Subcutaneous abdominal adipose tissue (tissue), 5 donors: ENCODE measurements at regions not wholly inside any gene's neighbourhood (a gene's known extent, or its start where the extent isn't known, plus 50 kb on each side); places are given as distances from the start of the nearest gene placed in this dataset.

ENCODE experiments used
- H3K27ac ChIP-seq: one replicate; pipeline ENCODE4 v1.7.0; 2013; ENCODE audit warnings: low read depth, mild to moderate bottlenecking, inconsistent platforms, low read length, moderate library complexity
- H3K27me3 ChIP-seq, 5 donors: one replicate each; pipeline ENCODE4 v1.7.0; 2013; ENCODE audit warnings: low read length in 5 of 5, inconsistent platforms in 1 of 5; ENCODE audit not compliant: control insufficient read depth in 5 of 5, insufficient read depth in 4 of 5
- H3K36me3 ChIP-seq, 5 donors: one replicate each; pipeline ENCODE4 v1.7.0; 2013; ENCODE audit warnings: low read length in 5 of 5; ENCODE audit not compliant: control insufficient read depth in 5 of 5, insufficient read depth in 5 of 5
- H3K4me1 ChIP-seq, 5 donors: one replicate each; pipeline ENCODE4 v1.7.0; 2013; ENCODE audit warnings: low read length in 5 of 5, mild to moderate bottlenecking in 3 of 5, moderate library complexity in 1 of 5; ENCODE audit not compliant: control insufficient read depth in 5 of 5, insufficient read depth in 5 of 5
- H3K4me3 ChIP-seq, 5 donors: one replicate each; pipeline ENCODE4 v1.7.0; 2013; ENCODE audit warnings: low read length in 5 of 5, low read depth in 1 of 5
- H3K9ac ChIP-seq, 5 donors: one replicate each; pipeline ENCODE4 v1.7.0; 2013; ENCODE audit warnings: low read length in 5 of 5, mild to moderate bottlenecking in 4 of 5, moderate library complexity in 3 of 5
- H3K9me3 ChIP-seq, 5 donors: one replicate each; pipeline ENCODE4 v1.7.0; 2013; ENCODE audit warnings: low read length in 5 of 5; ENCODE audit not compliant: control insufficient read depth in 5 of 5
- donor health status: healthy.
- donor health status: healthy.
- donor health status: healthy.
- donor health status: healthy.
- donor health status: healthy.

DNA sequence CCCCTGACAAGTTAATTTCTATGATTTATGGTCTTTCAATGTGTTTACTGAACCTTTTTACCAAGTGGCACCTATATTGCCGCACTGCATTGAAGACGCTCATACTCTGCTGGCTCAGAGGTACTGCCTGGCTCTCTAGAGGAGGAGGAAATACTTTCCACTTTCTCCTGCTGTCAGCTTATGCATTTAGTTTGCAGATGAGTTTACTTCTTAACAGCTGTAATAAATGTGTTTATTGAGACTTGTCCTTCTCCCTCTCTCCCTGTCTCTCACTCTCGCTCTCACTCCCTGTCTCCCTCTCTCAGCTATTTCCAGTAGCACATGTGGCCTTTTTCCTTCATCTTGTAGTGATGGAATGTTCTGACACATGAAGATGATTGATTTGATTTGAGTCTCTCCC is 60.3 kb upstream of the SPATA13 start:
- H3K27ac ChIP-seq, result no peak overlapping the region
- peaks cover 0 to 4% (median 0%) of the 10 kb centered on the region in 5 donors for H3K27me3 ChIP-seq
- H3K36me3 ChIP-seq, result no peaks in the 10 kb centered on the region
- no peak overlapping the region for H3K4me3 ChIP-seq
- H3K9me3 ChIP-seq, result no peaks in the 10 kb centered on the region
- no peak overlapping the region for H3K9ac ChIP-seq
- H3K4me1 ChIP-seq, result no peaks in the 10 kb centered on the region

DNA sequence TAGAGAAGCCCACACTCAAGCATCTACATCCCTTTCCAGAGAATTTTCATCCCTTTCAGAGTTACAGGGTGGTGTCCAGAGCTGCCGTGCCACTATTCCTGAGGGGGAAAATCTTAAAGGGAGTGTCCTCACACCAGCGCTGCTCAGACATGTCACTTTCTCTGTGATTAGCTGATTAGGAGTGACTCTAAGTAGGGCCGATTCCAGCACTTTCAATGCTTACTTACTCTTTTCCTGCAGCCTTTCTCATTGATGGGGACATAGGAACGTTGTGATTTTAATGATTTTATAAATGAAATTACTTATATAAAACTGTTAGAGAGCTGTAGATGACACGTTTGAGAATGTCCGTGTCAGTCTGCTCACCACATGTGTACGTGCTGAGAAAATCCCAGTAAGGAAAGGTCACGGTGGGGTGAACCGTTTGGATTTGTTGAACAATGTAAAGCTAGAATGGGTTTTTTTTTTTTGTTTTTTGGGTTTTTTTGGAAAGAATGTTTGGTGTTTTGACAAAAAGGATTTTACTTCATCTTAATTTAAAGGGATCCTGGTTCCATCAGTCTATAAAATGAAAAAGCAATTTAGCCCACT is 56.6 kb upstream of the SPATA13 start:
- H3K27me3 ChIP-seq, result peaks cover 0 to 4% (median 0%) of the 10 kb centered on the region in 5 donors
- no peaks in the 10 kb centered on the region for H3K9me3 ChIP-seq
- H3K4me3 ChIP-seq, result no peak overlapping the region
- no peak overlapping the region for H3K27ac ChIP-seq
- H3K9ac ChIP-seq, result no peak overlapping the region
- H3K4me1 ChIP-seq, result no peaks in the 10 kb centered on the region
- H3K36me3 ChIP-seq, result no peaks in the 10 kb centered on the region

DNA sequence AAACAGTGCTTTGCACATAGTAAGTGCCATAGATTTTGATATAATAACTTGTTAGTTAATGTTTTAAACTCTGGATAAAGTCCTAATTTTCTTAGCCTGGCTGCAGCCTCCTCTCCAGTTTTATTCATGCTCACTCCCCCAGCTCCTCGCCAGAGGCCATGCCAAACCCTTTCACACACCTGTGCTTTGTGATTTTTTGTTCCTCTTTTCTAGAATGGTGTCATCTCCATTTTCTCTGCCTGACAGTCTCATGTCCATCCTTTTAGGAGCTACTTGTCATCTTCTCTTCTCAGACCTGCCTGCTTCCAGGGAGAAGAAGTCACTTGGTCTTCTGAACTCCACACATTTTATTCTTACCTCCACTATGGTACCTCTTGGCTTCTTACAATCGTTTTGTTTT is 55.8 kb upstream of the SPATA13 start:
- Histone ChIP-seq H3K9ac (no peak overlapping the region), H3K4me1 (no peaks in the 10 kb centered on the region), H3K9me3 (no peaks in the 10 kb centered on the region), H3K27ac (no peak overlapping the region), H3K36me3 (no peaks in the 10 kb centered on the region), H3K27me3 (peaks cover 0 to 4% (median 0%) of the 10 kb centered on the region in 5 donors), H3K4me3 (no peak overlapping the region)

DNA sequence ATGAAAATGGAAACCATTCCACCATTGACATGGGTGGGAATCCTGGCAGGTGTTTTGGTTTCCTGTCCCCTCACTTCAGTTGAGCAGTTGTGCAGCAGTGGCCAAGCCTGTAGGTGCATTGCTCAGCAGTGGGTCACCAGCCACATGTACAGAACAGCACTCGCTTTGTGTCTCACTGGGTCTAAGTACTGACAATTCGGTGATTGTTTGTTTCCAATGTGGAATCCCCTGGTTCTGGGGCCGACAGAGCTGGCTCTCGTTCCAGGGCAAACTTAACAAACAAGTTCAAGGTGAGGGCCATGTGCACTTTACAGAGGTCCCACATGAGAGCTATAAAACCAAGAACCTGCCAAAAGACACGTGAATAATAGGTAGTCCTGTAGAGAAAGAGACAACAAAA is 54.1 kb upstream of the SPATA13 start:
- Histone ChIP-seq H3K27me3 (peaks cover 0 to 4% (median 0%) of the 10 kb centered on the region in 5 donors), H3K9me3 (no peaks in the 10 kb centered on the region), H3K9ac (no peak overlapping the region), H3K4me1 (no peaks in the 10 kb centered on the region), H3K27ac (no peak overlapping the region), H3K36me3 (no peaks in the 10 kb centered on the region), H3K4me3 (no peak overlapping the region)

DNA sequence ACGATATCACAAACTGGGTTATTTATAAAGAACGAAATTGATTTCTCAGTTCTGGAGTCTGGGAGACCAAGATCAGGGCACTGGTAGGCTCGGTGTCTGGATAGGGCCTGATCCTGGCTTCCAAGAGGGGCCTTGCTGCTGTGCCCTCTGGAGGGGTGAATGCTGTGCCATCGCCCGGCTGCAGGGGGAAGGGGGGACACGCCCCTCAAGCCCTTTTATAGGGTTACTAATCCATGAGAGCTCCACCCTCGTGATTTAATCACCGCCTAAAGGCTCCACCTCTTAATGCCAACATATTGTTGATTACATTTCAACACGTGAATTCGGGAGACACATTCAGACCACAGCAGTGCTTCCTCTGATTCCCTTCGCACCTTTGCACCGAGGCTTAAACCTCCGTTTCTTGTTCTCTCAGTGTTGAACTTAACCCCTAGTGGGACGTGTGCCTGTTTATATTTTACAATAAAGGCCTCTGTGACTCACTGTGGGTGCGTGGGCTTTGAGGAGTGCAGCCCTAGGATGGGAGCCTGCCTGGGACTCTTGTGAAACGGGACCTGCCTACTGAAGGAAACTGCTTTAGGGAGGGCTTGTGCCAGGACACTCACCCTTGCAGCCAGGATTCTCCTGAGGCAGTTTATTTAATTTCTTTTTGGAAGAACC is 52.4 kb upstream of the SPATA13 start:
- no peak overlapping the region for H3K4me3 ChIP-seq
- no peaks in the 10 kb centered on the region for H3K4me1 ChIP-seq
- peaks cover 0 to 4% (median 0%) of the 10 kb centered on the region in 5 donors for H3K27me3 ChIP-seq
- H3K27ac ChIP-seq, result no peak overlapping the region
- no peaks in the 10 kb centered on the region for H3K36me3 ChIP-seq
- no peak overlapping the region for H3K9ac ChIP-seq
- H3K9me3 ChIP-seq, result no peaks in the 10 kb centered on the region

DNA sequence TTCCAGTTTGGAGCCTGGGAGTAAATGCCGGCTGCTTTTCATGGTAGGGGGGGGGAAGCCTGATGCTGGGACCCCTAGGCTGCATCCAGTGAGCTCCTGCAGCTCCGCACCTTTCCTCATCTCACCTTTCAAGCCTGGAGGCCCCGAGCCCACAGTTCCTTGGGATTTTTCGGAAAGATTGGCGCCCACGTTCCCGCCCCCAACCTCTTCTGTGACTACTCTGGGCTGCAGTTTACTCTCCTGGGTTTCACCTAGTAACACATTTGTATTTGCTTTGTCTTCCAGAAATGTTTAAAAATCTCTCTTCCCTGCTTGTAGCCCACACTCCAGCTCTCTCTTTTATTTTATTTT is 51.9 kb upstream of the SPATA13 start:
- no peaks in the 10 kb centered on the region for H3K9me3 ChIP-seq
- peaks cover 0 to 3% (median 0%) of the 10 kb centered on the region in 5 donors for H3K27me3 ChIP-seq
- H3K9ac ChIP-seq, result no peak overlapping the region
- no peaks in the 10 kb centered on the region for H3K36me3 ChIP-seq
- H3K4me3 ChIP-seq, result no peak overlapping the region
- no peak overlapping the region for H3K27ac ChIP-seq
- H3K4me1 ChIP-seq, result no peaks in the 10 kb centered on the region

DNA sequence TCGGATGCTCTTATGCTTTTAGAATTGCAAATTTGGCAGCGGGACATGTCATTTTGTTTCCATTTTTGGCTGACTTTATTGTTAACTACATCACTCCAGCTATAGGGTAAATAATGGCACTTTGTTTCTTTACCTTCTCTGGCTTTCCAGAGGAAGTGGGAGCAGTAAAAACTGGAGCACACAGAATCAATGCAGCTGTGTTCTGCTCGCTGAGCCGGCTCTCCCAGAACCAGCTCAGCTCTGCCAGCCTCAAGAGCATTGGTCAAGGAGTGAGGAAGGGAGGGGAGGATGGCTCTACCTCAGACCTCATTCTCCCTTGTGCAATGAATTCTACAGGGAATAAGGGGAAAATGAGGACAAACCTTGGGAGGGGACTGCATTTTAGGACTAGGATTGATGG is 50.5 kb upstream of the SPATA13 start:
- H3K4me3 ChIP-seq, result no peak overlapping the region
- no peak overlapping the region for H3K9ac ChIP-seq
- no peaks in the 10 kb centered on the region for H3K4me1 ChIP-seq
- H3K36me3 ChIP-seq, result no peaks in the 10 kb centered on the region
- no peaks in the 10 kb centered on the region for H3K9me3 ChIP-seq
- H3K27ac ChIP-seq, result no peak overlapping the region
- no peaks in the 10 kb centered on the region for H3K27me3 ChIP-seq
